ENCODE measurements at regions not wholly inside any gene's neighbourhood (a gene's known extent, or its start where the extent isn't known, plus 50 kb on each side); places are given as distances from the start of the nearest gene placed in this dataset.

DNA sequence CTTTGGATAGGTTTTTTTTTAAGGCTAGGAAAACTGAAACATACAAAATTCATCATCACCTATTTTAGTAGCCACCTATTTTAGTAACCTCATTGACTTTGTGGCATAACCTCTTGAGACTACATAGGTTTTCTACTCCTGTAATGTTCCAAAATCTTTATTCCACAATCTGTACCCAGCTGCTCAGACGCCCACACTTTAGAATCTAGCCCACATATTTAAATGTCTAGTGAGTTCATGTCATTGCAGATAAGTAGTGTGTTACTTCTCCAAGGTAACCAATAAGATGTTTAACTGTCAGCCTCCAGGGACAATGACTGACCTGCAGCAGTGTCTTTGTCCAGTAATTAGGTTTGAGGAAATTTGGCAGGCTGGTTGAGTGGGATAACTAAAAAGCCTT is 330.2 kb downstream of the MZT1 start:
- TF ChIP-seq, protein P1, sequence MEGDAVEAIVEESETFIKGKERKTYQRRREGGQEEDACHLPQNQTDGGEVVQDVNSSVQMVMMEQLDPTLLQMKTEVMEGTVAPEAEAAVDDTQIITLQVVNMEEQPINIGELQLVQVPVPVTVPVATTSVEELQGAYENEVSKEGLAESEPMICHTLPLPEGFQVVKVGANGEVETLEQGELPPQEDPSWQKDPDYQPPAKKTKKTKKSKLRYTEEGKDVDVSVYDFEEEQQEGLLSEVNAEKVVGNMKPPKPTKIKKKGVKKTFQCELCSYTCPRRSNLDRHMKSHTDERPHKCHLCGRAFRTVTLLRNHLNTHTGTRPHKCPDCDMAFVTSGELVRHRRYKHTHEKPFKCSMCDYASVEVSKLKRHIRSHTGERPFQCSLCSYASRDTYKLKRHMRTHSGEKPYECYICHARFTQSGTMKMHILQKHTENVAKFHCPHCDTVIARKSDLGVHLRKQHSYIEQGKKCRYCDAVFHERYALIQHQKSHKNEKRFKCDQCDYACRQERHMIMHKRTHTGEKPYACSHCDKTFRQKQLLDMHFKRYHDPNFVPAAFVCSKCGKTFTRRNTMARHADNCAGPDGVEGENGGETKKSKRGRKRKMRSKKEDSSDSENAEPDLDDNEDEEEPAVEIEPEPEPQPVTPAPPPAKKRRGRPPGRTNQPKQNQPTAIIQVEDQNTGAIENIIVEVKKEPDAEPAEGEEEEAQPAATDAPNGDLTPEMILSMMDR (conservative IDR thresholded peaks at IDR 0.05 in 1 of 2, IDR thresholded peaks at IDR 0.05 in 1 of 2; ENCODE audit: extremely low read depth in 1 of 2, insufficient read depth in 1 of 2, low read depth in 1 of 2, low read length in 2 of 2) = no peak
- no peak for TF ChIP-seq EZH2 (IDR thresholded peaks at IDR 0.05; ENCODE audit: borderline replicate concordance, low read length)

All from mammary epithelial cell (primary cell).